IMR-90 (cell line): ENCODE measurements at regions not wholly inside any gene's neighbourhood (a gene's known extent, or its start where the extent isn't known, plus 50 kb on each side); places are given as distances from the start of the nearest gene placed in this dataset.

Experiments used
- ATAC-seq: fragments of 200-7000 bp; cut with Tn5 transposase; 2 replicates; pipeline ENCODE4 v1.9.1; 2020; ENCODE audit warnings: low read depth, mild to moderate bottlenecking, moderate library complexity
- BruUV-seq: library from RNA; stranded (reverse); fragments of 400-500 nt; replicated peaks from 2 replicates; lab custom pipeline; 2021; lab: Mats Ljungman, UMichigan
- CTCF ChIA-PET: fragments of 300-600 bp; formaldehyde crosslinking; extraction: SDS; loops from one replicate; lab custom pipeline; 2021; ENCODE audit warnings: antibody characterized with exemption; lab: Yijun Ruan, JAX
- POLR2A ChIA-PET: fragments of 300-600 bp; sonication (Branson Sonifier 250); formaldehyde crosslinking; loops from one replicate; lab custom pipeline; 2022; ENCODE audit warnings: antibody characterized with exemption; ENCODE audit not compliant: unreplicated experiment; lab: Charles Lee
- DNase-seq: peaks from one replicate; pipeline ENCODE4 v3.0.0; 2013
- H2AFZ ChIP-seq: replicated peaks from 2 replicates; pipeline ENCODE3; 2013; ENCODE audit warnings: low read length, mild to moderate bottlenecking; ENCODE audit not compliant: poor library complexity
- H2AK5ac ChIP-seq: 2 replicates; pipeline ENCODE4 v1.6.1; 2013; ENCODE audit warnings: low read depth, low read length, inconsistent platforms
- H2AK9ac ChIP-seq: replicated peaks from 2 replicates; pipeline ENCODE3; 2013; ENCODE audit warnings: mild to moderate bottlenecking, low read depth, low read length, moderate library complexity; ENCODE audit not compliant: poor library complexity
- H2BK120ac ChIP-seq: 2 replicates; pipeline ENCODE4 v1.6.1; 2013; ENCODE audit warnings: low read depth, low read length, inconsistent platforms
- H2BK15ac ChIP-seq: 3 replicates; pipeline ENCODE4 v1.6.1; 2013; ENCODE audit warnings: low read depth, low read length, inconsistent platforms
- H2BK20ac ChIP-seq: 2 replicates; pipeline ENCODE4 v1.6.1; 2013; ENCODE audit warnings: low read depth, mild to moderate bottlenecking, inconsistent platforms, low read length, moderate library complexity
- H2BK5ac ChIP-seq: 2 replicates; pipeline ENCODE4 v1.6.1; 2013; ENCODE audit warnings: mild to moderate bottlenecking, low read depth, low read length, inconsistent platforms; ENCODE audit not compliant: poor library complexity, severe bottlenecking
- H3K14ac ChIP-seq: replicated peaks from 2 replicates; pipeline ENCODE4 v1.6.1; 2013; ENCODE audit warnings: low read depth, low read length, inconsistent platforms
- H3K18ac ChIP-seq: 2 replicates; pipeline ENCODE4 v1.6.1; 2013; ENCODE audit warnings: low read depth, low read length, control low read depth
- H3K23ac ChIP-seq: 2 replicates; pipeline ENCODE4 v1.6.1; 2013; ENCODE audit warnings: low read depth, low read length, inconsistent platforms
- H3K27ac ChIP-seq: 2 replicates; pipeline ENCODE4 v1.5.1; 2013; ENCODE audit warnings: mild to moderate bottlenecking, control low read depth, low read length; ENCODE audit not compliant: insufficient read depth
- H3K27me3 ChIP-seq: 2 replicates; pipeline ENCODE4 v1.6.1; 2013; ENCODE audit warnings: low read length; ENCODE audit not compliant: control insufficient read depth, insufficient read depth
- H3K36me3 ChIP-seq: 2 replicates; pipeline ENCODE4 v1.6.1; 2013; ENCODE audit warnings: low read length, mixed read lengths; ENCODE audit not compliant: control insufficient read depth, insufficient read depth
- H3K4ac ChIP-seq: 2 replicates; pipeline ENCODE4 v1.6.1; 2013; ENCODE audit warnings: low read depth, low read length, inconsistent platforms
- H3K4me1 ChIP-seq: 2 replicates; pipeline ENCODE4 v1.6.1; 2013; ENCODE audit warnings: low read length, mixed read lengths; ENCODE audit not compliant: control insufficient read depth, insufficient read depth
- H3K4me2 ChIP-seq: 2 replicates; pipeline ENCODE4 v1.6.1; 2013; ENCODE audit warnings: low read depth, mild to moderate bottlenecking, control low read depth, low read length, moderate library complexity
- H3K4me3 ChIP-seq: 2 replicates; pipeline ENCODE4 v1.5.1; 2013; ENCODE audit warnings: low read depth, mild to moderate bottlenecking, control low read depth, low read length, moderate library complexity; ENCODE audit not compliant: insufficient read depth
- H3K56ac ChIP-seq: 2 replicates; pipeline ENCODE4 v1.6.1; 2013; ENCODE audit warnings: low read length, inconsistent platforms; ENCODE audit not compliant: insufficient read depth; ENCODE audit errors: extremely low read depth
- H3K79me1 ChIP-seq, 2 experiments: 2 replicates each; pipeline ENCODE4 v1.6.1; 2013; ENCODE audit warnings: low read length in 2 of 2, inconsistent platforms in 1 of 2, low read depth in 1 of 2
- H3K9ac ChIP-seq: 2 replicates; pipeline ENCODE4 v1.6.1; 2013; ENCODE audit warnings: low read depth, low read length, control low read depth
- H3K9me1 ChIP-seq: 2 replicates; pipeline ENCODE4 v1.6.1; 2013; ENCODE audit warnings: low read length, inconsistent platforms; ENCODE audit not compliant: insufficient read depth
- H3K9me3 ChIP-seq: 2 replicates; pipeline ENCODE4 v1.6.1; 2013; ENCODE audit warnings: low read length; ENCODE audit not compliant: control insufficient read depth, insufficient read depth
- H4K20me1 ChIP-seq: 2 replicates; pipeline ENCODE4 v1.6.1; 2013; ENCODE audit warnings: low read length, inconsistent platforms; ENCODE audit not compliant: insufficient read depth
- H4K5ac ChIP-seq: 2 replicates; pipeline ENCODE4 v1.6.1; 2013; ENCODE audit warnings: mild to moderate bottlenecking, low read depth, low read length, control low read depth
- H4K8ac ChIP-seq, 2 experiments: 2 replicates each; pipeline ENCODE4 v1.6.1; 2013; ENCODE audit warnings: low read depth in 2 of 2, low read length in 2 of 2, control low read depth in 1 of 2, inconsistent platforms in 1 of 2
- H4K91ac ChIP-seq: 2 replicates; pipeline ENCODE4 v1.6.1; 2013; ENCODE audit warnings: low read depth, low read length, inconsistent platforms; ENCODE audit not compliant: insufficient read depth
- BHLHE40 ChIP-seq: fragments of 150-350 bp; IDR thresholded peaks from 2 replicates; pipeline ENCODE4 v1.6.1; 2016; ENCODE audit warnings: mild to moderate bottlenecking, low read depth, low read length
- CEBPB ChIP-seq: IDR thresholded peaks from 2 replicates; pipeline ENCODE4 v1.6.1; 2012; ENCODE audit warnings: low read depth, low read length, improper control_type of control experiment
- NFE2L2 ChIP-seq: fragments of 150-350 bp; IDR thresholded peaks from 2 replicates; pipeline ENCODE4 v1.6.1; 2016; ENCODE audit warnings: low read depth, mild to moderate bottlenecking, low read length
- POLR2A ChIP-seq: IDR thresholded peaks from 2 replicates; pipeline ENCODE4 v1.6.1; 2012; ENCODE audit warnings: mild to moderate bottlenecking, low read depth, low read length
- RAD21 ChIP-seq: IDR thresholded peaks from 2 replicates; pipeline ENCODE4 v1.6.1; 2012; ENCODE audit warnings: low read length, improper control_type of control experiment
- RCOR1 ChIP-seq: IDR thresholded peaks from 2 replicates; pipeline ENCODE4 v1.6.1; 2012; ENCODE audit warnings: mild to moderate bottlenecking, low read length, improper control_type of control experiment; ENCODE audit not compliant: insufficient replicate concordance
- SMC3 ChIP-seq: fragments of 150-350 bp; IDR thresholded peaks from 2 replicates; pipeline ENCODE4 v1.6.1; 2016; ENCODE audit warnings: low read depth, mild to moderate bottlenecking, antibody characterized with exemption, low read length, moderate library complexity
- WGBS, 2 experiments: methylation state at CpG; one replicate each; pipeline versions ENCODE4 v1.1.5 to v1.1.7; 2013; ENCODE audit warnings: missing lambda C conversion rate in 2 of 2; ENCODE audit not compliant: insufficient read length in 1 of 2; ENCODE audit errors: extremely low coverage in 2 of 2; 5-methylcytosine and 5-hydroxymethylcytosine counted together
- dilution Hi-C: fragments of 300-500 bp; cut with HindIII; formaldehyde crosslinking; loops from one replicate; pipeline ENCODE4 v1.14.3; 2018; ENCODE audit warnings: low sequenced_read_pairs; ENCODE audit not compliant: unreplicated experiment
- in situ Hi-C: fragments of 300-500 bp; cut with MboI; formaldehyde crosslinking; loops from 3 replicates; pipeline ENCODE4 v1.14.3; 2019; ENCODE audit warnings: low sequenced_read_pairs, inconsistent platforms, mixed read lengths
- intact Hi-C: fragments of 100-400 bp; cut with micrococcal nuclease; formaldehyde crosslinking; loops from 2 replicates; pipeline ENCODE4 v1.10.0; 2022
- TF ChIP-seq, protein P1 (sequence below): conservative IDR thresholded peaks from 2 replicates; pipeline ENCODE4 v1.5.1; 2012; ENCODE audit warnings: mild to moderate bottlenecking, low read depth, low read length, improper control_type of control experiment

DNA sequence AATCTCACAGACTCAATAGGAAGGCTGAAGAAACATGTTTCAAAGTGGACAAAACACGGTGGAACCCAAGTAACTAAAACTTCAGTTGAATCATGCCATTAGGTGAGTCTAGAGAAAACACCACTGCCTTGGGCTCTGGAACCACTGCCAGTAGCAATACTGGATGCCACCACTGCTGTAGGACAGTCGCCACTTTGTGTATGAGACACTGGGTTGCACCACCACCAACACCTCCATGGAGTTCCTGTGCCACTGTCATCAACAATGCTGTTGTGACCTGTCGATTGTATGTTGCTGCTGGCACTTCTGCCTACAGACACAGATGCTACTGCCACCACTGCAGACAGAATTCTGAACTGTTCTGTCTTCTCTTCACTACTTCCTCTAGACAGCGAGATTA is 686.7 kb downstream of the METTL4 start:
- no peaks in the 10 kb centered on the region for H3K79me1 ChIP-seq
- ATAC-seq: no peak
- in situ Hi-C loops: no loop called here
- no peak overlapping the region for H3K14ac ChIP-seq
- no peak overlapping the region for H2BK5ac ChIP-seq
- H3K27me3 ChIP-seq: no peaks in the 10 kb centered on the region
- no peak overlapping the region for H3K23ac ChIP-seq
- dilution Hi-C loops: no loop called here
- no peak overlapping the region for H2BK15ac ChIP-seq
- no CpG with 5 or more reads among the region's 4 CpGs for WGBS, 2 experiments
- no peak overlapping the region for H3K18ac ChIP-seq
- no peak overlapping the region for H3K4me2 ChIP-seq
- H3K27ac ChIP-seq: no peak overlapping the region
- H4K5ac ChIP-seq: no peak overlapping the region
- intact Hi-C loops: no loop called here
- no peaks in the 10 kb centered on the region for H3K36me3 ChIP-seq
- no peak overlapping the region for H3K9ac ChIP-seq
- no peak overlapping the region for H4K91ac ChIP-seq
- no peak overlapping the region for H4K8ac ChIP-seq
- H2BK20ac ChIP-seq: no peak overlapping the region
- no peak overlapping the region for H2BK120ac ChIP-seq
- H2AFZ ChIP-seq: no peak overlapping the region
- no peak overlapping the region for H3K4ac ChIP-seq
- TF ChIP-seq POLR2A (no peak), BHLHE40 (no peak), SMC3 (no peak), RAD21 (no peak), NFE2L2 (no peak), CEBPB (no peak), RCOR1 (no peak)
- TF ChIP-seq, protein P1, sequence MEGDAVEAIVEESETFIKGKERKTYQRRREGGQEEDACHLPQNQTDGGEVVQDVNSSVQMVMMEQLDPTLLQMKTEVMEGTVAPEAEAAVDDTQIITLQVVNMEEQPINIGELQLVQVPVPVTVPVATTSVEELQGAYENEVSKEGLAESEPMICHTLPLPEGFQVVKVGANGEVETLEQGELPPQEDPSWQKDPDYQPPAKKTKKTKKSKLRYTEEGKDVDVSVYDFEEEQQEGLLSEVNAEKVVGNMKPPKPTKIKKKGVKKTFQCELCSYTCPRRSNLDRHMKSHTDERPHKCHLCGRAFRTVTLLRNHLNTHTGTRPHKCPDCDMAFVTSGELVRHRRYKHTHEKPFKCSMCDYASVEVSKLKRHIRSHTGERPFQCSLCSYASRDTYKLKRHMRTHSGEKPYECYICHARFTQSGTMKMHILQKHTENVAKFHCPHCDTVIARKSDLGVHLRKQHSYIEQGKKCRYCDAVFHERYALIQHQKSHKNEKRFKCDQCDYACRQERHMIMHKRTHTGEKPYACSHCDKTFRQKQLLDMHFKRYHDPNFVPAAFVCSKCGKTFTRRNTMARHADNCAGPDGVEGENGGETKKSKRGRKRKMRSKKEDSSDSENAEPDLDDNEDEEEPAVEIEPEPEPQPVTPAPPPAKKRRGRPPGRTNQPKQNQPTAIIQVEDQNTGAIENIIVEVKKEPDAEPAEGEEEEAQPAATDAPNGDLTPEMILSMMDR: no peak
- no peaks in the 10 kb centered on the region for H3K9me1 ChIP-seq
- BruUV-seq: no TSS peak
- ChIA-PET CTCF (no interaction called here), POLR2A (no interaction called here)
- H3K4me3 ChIP-seq: no peak overlapping the region
- H2AK5ac ChIP-seq: no peak overlapping the region
- no peak for DNase-seq
- H4K20me1 ChIP-seq: no peaks in the 10 kb centered on the region
- peaks cover 3% of the 10 kb centered on the region; the same call in 1 of the 2 replicates for H3K9me3 ChIP-seq
- no peak overlapping the region for H2AK9ac ChIP-seq
- H3K4me1 ChIP-seq: no peaks in the 10 kb centered on the region
- no peak overlapping the region for H3K56ac ChIP-seq
